Vagina (tissue), 2 donors: ENCODE measurements at regions not wholly inside any gene's neighbourhood (a gene's known extent, or its start where the extent isn't known, plus 50 kb on each side); places are given as distances from the start of the nearest gene placed in this dataset.
A peak's percentile ranks its signal among the peaks of the same experiment; 100 is the strongest.

Experiments
- DNase-seq, 2 donors: peaks; one replicate each; pipeline ENCODE4 v3.0.0-alpha.2; 2017; ENCODE audit errors: extremely low spot score in 2 of 2
- H3K27ac ChIP-seq: fragments of 200-600 bp; sonication (generic); one replicate; pipeline ENCODE4 v1.5.1; 2019
- H3K27me3 ChIP-seq: fragments of 200-600 bp; sonication (generic); one replicate; pipeline ENCODE4 v1.5.1; 2019
- H3K36me3 ChIP-seq, 2 donors: fragments of 200-600 bp; sonication (generic); one replicate each; pipeline ENCODE4 v1.5.1; 2017 to 2019
- H3K4me1 ChIP-seq: fragments of 200-600 bp; sonication (generic); one replicate; pipeline ENCODE4 v1.5.1; 2019
- H3K4me3 ChIP-seq, 2 donors: fragments of 200-600 bp; sonication (generic); 1 replicate in 1 of 2; 2 replicates in 1 of 2; pipeline ENCODE4 v1.5.1; 2016 to 2019
- H3K9me3 ChIP-seq: fragments of 200-600 bp; sonication (generic); one replicate; pipeline ENCODE4 v1.5.1; 2019
- POLR2A ChIP-seq, 2 donors: fragments of 450-650 bp; IDR thresholded peaks; one replicate each; pipeline ENCODE4 v1.6.1; 2017; ENCODE audit warnings: antibody characterized with exemption in 2 of 2, mild to moderate bottlenecking in 2 of 2, moderate library complexity in 2 of 2
- POLR2AphosphoS5 ChIP-seq, 2 donors: sonication (generic); formaldehyde crosslinking; IDR thresholded peaks; one replicate each; pipeline ENCODE4 v1.9.0; 2017; ENCODE audit warnings: antibody characterized with exemption in 2 of 2, mild to moderate bottlenecking in 2 of 2, low read depth in 1 of 2; ENCODE audit not compliant: insufficient read depth in 1 of 2
- intact Hi-C: fragments of 100-400 bp; cut with DNase I; formaldehyde crosslinking; loops from one replicate; pipeline ENCODE4 v1.15.1; 2023
- TF ChIP-seq, protein P1 (sequence below), 3 experiments: fragments of 450-650 bp in 2 of 3; fragments of 200-600 bp in 1 of 3; sonication (generic) in 1 of 3; IDR thresholded peaks; one replicate each; pipeline ENCODE4 v1.5.1; 2017 to 2019; ENCODE audit warnings: antibody characterized with exemption in 3 of 3, mild to moderate bottlenecking in 2 of 3, moderate library complexity in 2 of 3

DNA sequence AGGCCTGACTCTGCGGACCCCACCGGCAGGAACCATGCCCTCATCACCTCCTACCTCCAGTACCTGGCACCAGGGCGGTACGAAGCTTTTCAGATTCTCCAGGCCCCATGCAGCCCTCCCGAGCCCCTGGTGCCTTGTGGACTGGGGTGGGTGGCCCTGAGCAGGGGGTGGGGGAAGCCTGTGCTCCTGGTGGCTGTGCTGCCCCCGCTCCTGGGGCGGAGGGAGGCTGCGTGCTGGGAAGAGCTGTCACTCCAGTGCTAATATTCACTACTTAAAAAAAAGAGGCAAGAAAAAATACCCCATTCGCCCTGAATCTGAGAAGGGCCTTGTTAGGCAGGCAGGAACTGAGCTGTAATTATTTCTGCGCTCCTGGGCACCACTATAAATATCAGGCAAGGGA lies 111.8 kb downstream of the ENGASE start:
- H3K9me3 ChIP-seq = no peaks in the 10 kb centered on the region
- intact Hi-C loops = no loop called here
- H3K36me3 ChIP-seq = no peaks in the 10 kb centered on the region
- H3K27me3 ChIP-seq = no peaks in the 10 kb centered on the region
- H3K4me1 ChIP-seq = no peaks in the 10 kb centered on the region
- H3K4me3 ChIP-seq = no peak overlapping the region
- no peak for DNase-seq
- TF ChIP-seq POLR2A (IDR thresholded peaks at IDR 0.05) (no peak), POLR2AphosphoS5 (IDR thresholded peaks at IDR 0.05; ENCODE audit: insufficient read depth in 1 of 2, low read depth in 1 of 2) (no peak)
- TF ChIP-seq, protein P1, sequence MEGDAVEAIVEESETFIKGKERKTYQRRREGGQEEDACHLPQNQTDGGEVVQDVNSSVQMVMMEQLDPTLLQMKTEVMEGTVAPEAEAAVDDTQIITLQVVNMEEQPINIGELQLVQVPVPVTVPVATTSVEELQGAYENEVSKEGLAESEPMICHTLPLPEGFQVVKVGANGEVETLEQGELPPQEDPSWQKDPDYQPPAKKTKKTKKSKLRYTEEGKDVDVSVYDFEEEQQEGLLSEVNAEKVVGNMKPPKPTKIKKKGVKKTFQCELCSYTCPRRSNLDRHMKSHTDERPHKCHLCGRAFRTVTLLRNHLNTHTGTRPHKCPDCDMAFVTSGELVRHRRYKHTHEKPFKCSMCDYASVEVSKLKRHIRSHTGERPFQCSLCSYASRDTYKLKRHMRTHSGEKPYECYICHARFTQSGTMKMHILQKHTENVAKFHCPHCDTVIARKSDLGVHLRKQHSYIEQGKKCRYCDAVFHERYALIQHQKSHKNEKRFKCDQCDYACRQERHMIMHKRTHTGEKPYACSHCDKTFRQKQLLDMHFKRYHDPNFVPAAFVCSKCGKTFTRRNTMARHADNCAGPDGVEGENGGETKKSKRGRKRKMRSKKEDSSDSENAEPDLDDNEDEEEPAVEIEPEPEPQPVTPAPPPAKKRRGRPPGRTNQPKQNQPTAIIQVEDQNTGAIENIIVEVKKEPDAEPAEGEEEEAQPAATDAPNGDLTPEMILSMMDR (IDR thresholded peaks at IDR 0.05) = no peak
- no peak overlapping the region for H3K27ac ChIP-seq

DNA sequence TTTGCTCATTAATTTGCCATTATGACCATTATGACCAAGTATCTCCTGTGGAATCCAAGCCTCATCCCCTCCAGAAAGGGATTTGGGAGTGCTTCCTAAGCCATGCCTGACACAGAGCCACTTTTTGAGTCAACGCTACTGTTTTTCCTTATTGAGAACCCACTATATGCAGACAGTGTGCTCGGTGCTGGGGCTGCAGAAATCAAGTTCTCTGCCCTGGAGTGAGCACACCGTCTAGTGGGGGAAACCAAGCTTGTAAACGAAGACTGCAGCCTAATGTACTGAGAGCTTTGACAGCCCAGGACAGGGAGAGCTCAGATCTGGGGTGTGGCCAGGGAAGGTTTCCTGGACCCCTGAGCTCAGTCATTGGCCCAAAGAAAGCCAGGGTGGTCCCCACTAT lies 111.0 kb downstream of the ENGASE start:
- no peaks in the 10 kb centered on the region for H3K9me3 ChIP-seq
- H3K27ac ChIP-seq = no peak overlapping the region
- no peak for DNase-seq
- H3K27me3 ChIP-seq = no peaks in the 10 kb centered on the region
- intact Hi-C loops = no loop called here
- no peak for TF ChIP-seq POLR2A (IDR thresholded peaks at IDR 0.05)
- TF ChIP-seq POLR2AphosphoS5 (IDR thresholded peaks at IDR 0.05; ENCODE audit: insufficient read depth in 1 of 2, low read depth in 1 of 2) = no peak
- TF ChIP-seq, protein P1 (IDR thresholded peaks at IDR 0.05) = no peak
- no peak overlapping the region for H3K4me3 ChIP-seq
- no peaks in the 10 kb centered on the region for H3K36me3 ChIP-seq
- H3K4me1 ChIP-seq = no peaks in the 10 kb centered on the region

DNA sequence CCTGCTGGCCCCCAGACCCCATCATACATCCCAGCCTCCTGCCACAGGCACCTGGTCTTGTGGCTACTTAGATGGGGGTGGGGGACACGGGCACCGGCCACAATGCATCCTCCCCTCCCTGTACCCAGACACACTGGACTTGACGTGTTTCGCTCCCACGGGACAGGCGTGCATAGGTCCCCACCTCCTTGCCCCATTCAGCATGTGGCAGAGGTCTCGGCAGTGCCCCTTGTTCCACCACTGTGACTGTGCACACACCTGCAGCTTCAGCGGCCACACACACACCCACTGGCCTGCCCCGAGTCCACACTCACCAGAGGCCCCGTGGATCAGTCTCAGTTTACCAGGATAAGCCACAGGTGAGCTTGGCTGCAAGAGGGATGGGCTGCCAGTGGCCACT lies 109.6 kb downstream of the ENGASE start:
- no peak for DNase-seq
- H3K36me3 ChIP-seq = no peaks in the 10 kb centered on the region
- no peaks in the 10 kb centered on the region for H3K4me1 ChIP-seq
- intact Hi-C loops = no loop called here
- H3K9me3 ChIP-seq = no peaks in the 10 kb centered on the region
- TF ChIP-seq POLR2AphosphoS5 (IDR thresholded peaks at IDR 0.05; ENCODE audit: insufficient read depth in 1 of 2, low read depth in 1 of 2) (no peak), POLR2A (IDR thresholded peaks at IDR 0.05) (no peak)
- H3K27me3 ChIP-seq = no peaks in the 10 kb centered on the region
- H3K4me3 ChIP-seq = peak overlapping the region in 1 of 2 donors; percentile 35
- H3K27ac ChIP-seq = no peak overlapping the region

DNA sequence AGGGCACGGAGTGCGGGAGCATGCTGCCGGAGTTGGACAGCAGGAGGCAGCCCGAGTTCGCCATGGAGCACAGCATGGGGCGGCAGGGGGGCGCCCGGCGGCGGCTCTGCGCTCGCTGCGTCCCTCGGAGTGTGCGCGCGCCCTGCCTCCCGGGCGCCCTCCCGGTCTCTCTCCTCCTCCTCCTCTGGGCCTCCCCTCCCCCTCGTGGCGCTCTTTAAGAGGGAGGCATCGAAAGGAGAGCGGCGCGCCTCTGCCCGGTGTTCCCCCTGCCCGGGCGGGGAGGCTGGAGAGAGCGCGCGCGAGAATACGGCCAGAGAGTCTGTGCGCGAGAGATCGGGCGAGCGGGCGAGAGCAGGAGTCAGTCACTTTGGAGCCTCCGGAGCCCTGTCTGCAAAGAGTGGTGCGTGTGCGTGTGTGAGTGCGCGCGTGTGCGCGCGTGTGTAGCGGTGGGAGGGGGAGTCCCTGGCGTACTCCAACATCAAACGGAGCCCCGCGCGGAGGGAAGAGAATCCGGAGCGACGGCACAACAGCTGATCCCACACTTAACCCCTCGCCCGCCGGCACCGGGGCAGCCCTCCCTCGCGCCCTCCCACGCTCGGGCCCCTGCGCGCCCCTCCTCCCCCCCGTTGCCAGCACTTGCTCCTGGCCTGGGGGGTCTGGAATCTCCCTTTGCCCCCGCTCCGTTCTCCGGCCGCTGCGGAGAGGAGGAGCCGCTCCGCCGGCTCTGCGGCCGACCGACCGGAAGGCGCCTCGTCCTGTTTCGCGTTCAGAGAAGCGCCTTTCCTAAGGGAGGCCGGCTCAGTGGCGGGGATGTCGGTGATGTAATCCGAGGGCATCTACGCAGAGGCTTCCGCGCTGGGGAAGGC lies 108.9 kb downstream of the ENGASE start:
- Histone ChIP-seq H3K9me3 (no peaks in the 10 kb centered on the region), H3K4me3 (peak overlapping the region in 1 of 2 donors; percentile 35), H3K4me1 (no peaks in the 10 kb centered on the region), H3K27me3 (no peaks in the 10 kb centered on the region), H3K27ac (no peak overlapping the region), H3K36me3 (no peaks in the 10 kb centered on the region)
- DNase-seq = no peak
- TF ChIP-seq POLR2AphosphoS5 (IDR thresholded peaks at IDR 0.05; ENCODE audit: insufficient read depth in 1 of 2, low read depth in 1 of 2) (no peak), POLR2A (IDR thresholded peaks at IDR 0.05) (no peak)
- TF ChIP-seq, protein P1 (IDR thresholded peaks at IDR 0.05) = no peak
- intact Hi-C loops = no loop called here

DNA sequence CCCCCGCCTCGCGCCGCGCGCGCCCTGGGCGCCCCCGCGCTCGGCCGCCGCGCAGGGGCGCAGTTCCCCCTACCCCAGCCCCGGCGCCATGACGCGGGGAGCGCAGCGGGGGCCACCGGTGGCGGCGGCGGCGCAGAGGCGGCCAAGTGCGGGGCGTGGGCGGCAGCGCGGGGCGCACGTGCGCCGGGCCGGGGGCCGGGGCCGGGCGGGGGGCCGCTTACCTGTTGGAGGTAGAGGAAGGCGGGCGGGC lies 108.3 kb downstream of the ENGASE start:
- no peak for DNase-seq
- Histone ChIP-seq H3K9me3 (no peaks in the 10 kb centered on the region), H3K4me1 (no peaks in the 10 kb centered on the region), H3K27me3 (no peaks in the 10 kb centered on the region), H3K36me3 (no peaks in the 10 kb centered on the region), H3K27ac (no peak overlapping the region), H3K4me3 (no peak overlapping the region)
- intact Hi-C loops = no loop called here
- TF ChIP-seq, protein P1 (IDR thresholded peaks at IDR 0.05) = no peak
- no peak for TF ChIP-seq POLR2AphosphoS5 (IDR thresholded peaks at IDR 0.05; ENCODE audit: insufficient read depth in 1 of 2, low read depth in 1 of 2)
- TF ChIP-seq POLR2A (IDR thresholded peaks at IDR 0.05) = no peak
